Coronary artery (tissue), 2 donors: ENCODE measurements at regions not wholly inside any gene's neighbourhood (a gene's known extent, or its start where the extent isn't known, plus 50 kb on each side); places are given as distances from the start of the nearest gene placed in this dataset.
"Not testable (repeated sequence)": the region's sequence is repeated elsewhere in the genome, so short reads cannot be mapped to it uniquely, and the experiment has no call there.

Source experiments
- DNase-seq: peaks from one replicate; pipeline ENCODE4 v3.0.0-alpha.2; 2017; ENCODE audit warnings: low spot score
- H3K27ac ChIP-seq, 2 donors: fragments of 200-600 bp; sonication (generic); one replicate each; pipeline ENCODE4 v1.5.1; 2016 to 2019
- H3K4me3 ChIP-seq: fragments of 200-600 bp; sonication (generic); 2 replicates; pipeline ENCODE4 v1.5.1; 2016; ENCODE audit warnings: mild to moderate bottlenecking, moderate library complexity
- CTCF ChIP-seq: fragments of 200-600 bp; sonication (generic); IDR thresholded peaks from one replicate; pipeline ENCODE4 v1.5.1; 2019; ENCODE audit warnings: antibody characterized with exemption

GRCh38 chr7:9919-10318 is 182.5 kb upstream of the FAM20C start:
- not testable (repeated sequence) for DNase-seq, H3K4me3 ChIP-seq, H3K27ac ChIP-seq

GRCh38 chr7:32565-33280 is 159.6 kb upstream of the FAM20C start:
- H3K4me3 ChIP-seq, H3K27ac ChIP-seq, DNase-seq: not testable (repeated sequence)

- DNase-seq, H3K27ac ChIP-seq, H3K4me3 ChIP-seq: not testable (repeated sequence)
Observed at GRCh38 chr7:35121-35541, 157.2 kb upstream of the FAM20C start.

GRCh38 chr7:36539-36938 is 155.8 kb upstream of the FAM20C start:
- not testable (repeated sequence) for DNase-seq, H3K4me3 ChIP-seq, H3K27ac ChIP-seq

- not testable (repeated sequence) for H3K4me3 ChIP-seq, DNase-seq, H3K27ac ChIP-seq
Observed at GRCh38 chr7:37656-38055, 154.7 kb upstream of the FAM20C start.

- not testable (repeated sequence) for DNase-seq, H3K4me3 ChIP-seq, H3K27ac ChIP-seq
Observed at GRCh38 chr7:38444-38843, 153.9 kb upstream of the FAM20C start.

GRCh38 chr7:39984-40740 is 152.2 kb upstream of the FAM20C start:
- H3K4me3 ChIP-seq, DNase-seq: not testable (repeated sequence)

GRCh38 chr7:40799-41750 is 151.3 kb upstream of the FAM20C start:
- DNase-seq = no peak
- Histone ChIP-seq H3K27ac (no peak overlapping the region), H3K4me3 (no peak overlapping the region)
- no peak for TF ChIP-seq CTCF

More at GRCh38 chr7:39984-40740, 152.2 kb upstream of the FAM20C start:
- H3K27ac ChIP-seq = not testable (repeated sequence)

GRCh38 chr7:41917-42565 is 150.3 kb upstream of the FAM20C start:
- no peak for DNase-seq
- Histone ChIP-seq H3K4me3 (no peak overlapping the region), H3K27ac (no peak overlapping the region)
- TF ChIP-seq CTCF = no peak

- no peak for TF ChIP-seq CTCF
- Histone ChIP-seq H3K4me3 (no peak overlapping the region), H3K27ac (no peak overlapping the region)
- DNase-seq = no peak
Observed at GRCh38 chr7:43791-44540, 148.4 kb upstream of the FAM20C start.
